ENCODE measurements at regions not wholly inside any gene's neighbourhood (a gene's known extent, or its start where the extent isn't known, plus 50 kb on each side); places are given as distances from the start of the nearest gene placed in this dataset.
"Not testable (repeated sequence)": the region's sequence is repeated elsewhere in the genome, so short reads cannot be mapped to it uniquely, and the experiment has no call there.

DNA sequence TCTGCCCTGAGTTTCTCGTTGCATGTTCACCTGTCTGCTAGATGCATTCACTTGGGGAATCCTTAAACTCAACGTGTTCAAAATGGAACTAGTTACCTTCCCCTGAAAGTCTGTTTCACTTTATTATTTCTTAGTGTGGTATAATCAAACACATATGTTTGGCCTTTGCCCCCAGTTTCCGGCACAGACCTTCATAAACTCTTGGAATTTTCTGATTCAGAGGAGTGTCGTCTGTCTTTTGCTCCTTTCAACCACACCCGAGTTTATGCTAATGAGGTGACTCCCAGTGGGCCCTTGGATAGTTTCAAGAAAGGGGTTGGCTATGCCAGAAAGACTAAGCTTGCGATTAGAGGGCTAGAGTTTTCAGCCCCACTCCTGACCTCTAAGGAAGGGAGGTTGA is 198.9 kb downstream of the CDCA7 start:
- TF ChIP-seq POLR2AphosphoS5 (IDR thresholded peaks at IDR 0.05; ENCODE audit: low read depth, low read length) (no peak), POU2F2 (IDR thresholded peaks at IDR 0.05; ENCODE audit: low read depth, low read length) (no peak), POLR2A (IDR thresholded peaks at IDR 0.05; ENCODE audit: low read depth, low read length) (no peak), TAF1 (IDR thresholded peaks at IDR 0.05; ENCODE audit: low read depth, low read length) (no peak), SPI1 (IDR thresholded peaks at IDR 0.05; ENCODE audit: low read depth, low read length) (no peak), PAX5 (IDR thresholded peaks at IDR 0.05; ENCODE audit: insufficient read depth, low read length, severe bottlenecking) (no peak)
- no peak for FAIRE-seq
- no peak for DNase-seq (ENCODE audit: insufficient read length, low spot score)

DNA sequence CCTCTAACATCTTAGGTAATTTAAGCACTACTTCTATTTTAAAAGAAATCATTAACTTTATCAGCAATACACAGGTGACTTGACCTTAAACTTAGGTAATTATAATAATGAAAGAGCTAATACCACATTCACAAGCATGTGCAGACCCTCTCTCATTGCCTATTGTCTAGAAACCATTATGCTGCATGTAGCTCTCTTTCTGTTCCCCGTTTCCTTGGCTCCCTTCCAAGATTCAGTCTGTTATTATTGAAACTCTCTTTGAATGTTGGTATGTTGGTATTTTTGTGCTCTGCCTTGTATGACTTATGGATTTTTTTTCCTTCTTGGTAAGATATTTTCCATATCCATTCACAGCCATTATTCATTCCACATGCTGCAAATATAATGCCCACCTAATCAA is 201.2 kb downstream of the CDCA7 start:
- DNase-seq (ENCODE audit: insufficient read length, low spot score) (no peak), FAIRE-seq (no peak)
- TF ChIP-seq POU2F2 (IDR thresholded peaks at IDR 0.05; ENCODE audit: low read depth, low read length), result no peak

- FAIRE-seq, result no peak
- no peak for DNase-seq (ENCODE audit: insufficient read length, low spot score)
- no peak for TF ChIP-seq POLR2AphosphoS5 (IDR thresholded peaks at IDR 0.05; ENCODE audit: low read depth, low read length)
Measured at GRCh38 chr2:173556816-173557215, 202.1 kb downstream of the CDCA7 start.

DNA sequence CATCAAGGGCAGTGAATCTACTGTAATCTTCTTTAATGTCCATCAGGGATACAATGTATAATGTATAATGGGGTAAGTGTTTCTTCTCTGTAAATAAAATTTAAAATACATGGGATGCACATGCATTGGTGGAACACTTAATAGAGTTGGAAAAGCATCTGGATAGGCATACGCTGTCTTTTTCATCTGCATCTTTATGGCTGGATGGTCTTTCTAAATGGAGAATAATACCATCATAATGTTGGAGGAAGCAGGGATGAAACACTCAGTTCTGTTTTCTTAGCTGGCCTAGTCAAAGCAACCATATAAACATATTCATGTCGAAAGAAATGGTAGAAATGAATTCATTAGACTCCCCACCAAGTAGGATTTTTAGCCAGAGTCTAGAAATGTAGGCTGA is 202.8 kb downstream of the CDCA7 start:
- FAIRE-seq (no peak), DNase-seq (ENCODE audit: insufficient read length, low spot score) (no peak)
- TF ChIP-seq PAX5 (IDR thresholded peaks at IDR 0.05; ENCODE audit: insufficient read depth, low read length, severe bottlenecking) (no peak), TAF1 (IDR thresholded peaks at IDR 0.05; ENCODE audit: low read depth, low read length) (no peak), SPI1 (IDR thresholded peaks at IDR 0.05; ENCODE audit: low read depth, low read length) (no peak), POU2F2 (IDR thresholded peaks at IDR 0.05; ENCODE audit: low read depth, low read length) (no peak), POLR2AphosphoS5 (IDR thresholded peaks at IDR 0.05; ENCODE audit: low read depth, low read length) (no peak), POLR2A (IDR thresholded peaks at IDR 0.05; ENCODE audit: low read depth, low read length) (no peak)

DNA sequence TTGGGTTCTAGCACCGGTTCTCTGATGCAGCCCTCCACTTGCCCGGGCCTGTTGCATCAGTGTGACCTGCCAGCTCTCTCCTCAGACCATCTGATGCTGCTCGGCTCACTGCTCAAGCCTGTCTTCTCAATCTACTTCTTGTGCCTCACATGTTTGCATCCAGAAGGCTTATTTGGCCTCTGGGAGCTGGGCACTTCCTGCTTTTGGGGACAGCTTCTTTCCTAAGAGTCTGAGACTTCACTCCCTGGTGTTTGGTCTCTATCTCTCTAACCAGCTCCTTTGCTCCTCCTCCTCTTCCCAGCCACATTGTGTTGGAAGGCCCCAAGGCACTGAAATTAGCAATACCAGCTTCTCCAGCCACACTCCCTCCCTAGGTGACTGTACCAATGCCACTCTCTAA is 212.8 kb downstream of the CDCA7 start:
- TF ChIP-seq TAF1 (IDR thresholded peaks at IDR 0.05; ENCODE audit: low read depth, low read length), result no peak
- TF ChIP-seq POLR2AphosphoS5 (IDR thresholded peaks at IDR 0.05; ENCODE audit: low read depth, low read length), result no peak
- no peak for TF ChIP-seq SPI1 (IDR thresholded peaks at IDR 0.05; ENCODE audit: low read depth, low read length)
- TF ChIP-seq POU2F2 (IDR thresholded peaks at IDR 0.05; ENCODE audit: low read depth, low read length), result no peak
- no peak for TF ChIP-seq PAX5 (IDR thresholded peaks at IDR 0.05; ENCODE audit: insufficient read depth, low read length, severe bottlenecking)
- TF ChIP-seq POLR2A (IDR thresholded peaks at IDR 0.05; ENCODE audit: low read depth, low read length), result no peak
- DNase-seq (ENCODE audit: insufficient read length, low spot score) (no peak), FAIRE-seq (no peak)

- TF ChIP-seq SPI1 (IDR thresholded peaks at IDR 0.05; ENCODE audit: low read depth, low read length) (no peak), PAX5 (IDR thresholded peaks at IDR 0.05; ENCODE audit: insufficient read depth, low read length, severe bottlenecking) (no peak), TAF1 (IDR thresholded peaks at IDR 0.05; ENCODE audit: low read depth, low read length) (no peak), POLR2AphosphoS5 (IDR thresholded peaks at IDR 0.05; ENCODE audit: low read depth, low read length) (no peak), POU2F2 (IDR thresholded peaks at IDR 0.05; ENCODE audit: low read depth, low read length) (no peak), POLR2A (IDR thresholded peaks at IDR 0.05; ENCODE audit: low read depth, low read length) (no peak)
- FAIRE-seq (no peak), DNase-seq (ENCODE audit: insufficient read length, low spot score) (no peak)
Measured at GRCh38 chr2:173568054-173568453, 213.4 kb downstream of the CDCA7 start.

- TF ChIP-seq PAX5 (IDR thresholded peaks at IDR 0.05; ENCODE audit: insufficient read depth, low read length, severe bottlenecking), result no peak
- TF ChIP-seq TAF1 (IDR thresholded peaks at IDR 0.05; ENCODE audit: low read depth, low read length), result no peak
- no peak for TF ChIP-seq POLR2AphosphoS5 (IDR thresholded peaks at IDR 0.05; ENCODE audit: low read depth, low read length)
- TF ChIP-seq SPI1 (IDR thresholded peaks at IDR 0.05; ENCODE audit: low read depth, low read length), result no peak
- TF ChIP-seq POU2F2 (IDR thresholded peaks at IDR 0.05; ENCODE audit: low read depth, low read length), result no peak
- TF ChIP-seq POLR2A (IDR thresholded peaks at IDR 0.05; ENCODE audit: low read depth, low read length), result no peak
- FAIRE-seq (no peak), DNase-seq (ENCODE audit: insufficient read length, low spot score) (peak; percentile 3)
Measured at GRCh38 chr2:173571021-173571821, 216.5 kb downstream of the CDCA7 start.

GRCh38 chr2:173571887-173572680 is 217.4 kb downstream of the CDCA7 start:
- DNase-seq (ENCODE audit: insufficient read length, low spot score) (no peak), FAIRE-seq (no peak)
- no peak for TF ChIP-seq PAX5 (IDR thresholded peaks at IDR 0.05; ENCODE audit: insufficient read depth, low read length, severe bottlenecking)
- no peak for TF ChIP-seq POLR2AphosphoS5 (IDR thresholded peaks at IDR 0.05; ENCODE audit: low read depth, low read length)
- TF ChIP-seq SPI1 (IDR thresholded peaks at IDR 0.05; ENCODE audit: low read depth, low read length), result no peak
- no peak for TF ChIP-seq POU2F2 (IDR thresholded peaks at IDR 0.05; ENCODE audit: low read depth, low read length)
- no peak for TF ChIP-seq TAF1 (IDR thresholded peaks at IDR 0.05; ENCODE audit: low read depth, low read length)
- TF ChIP-seq POLR2A (IDR thresholded peaks at IDR 0.05; ENCODE audit: low read depth, low read length), result no peak

DNA sequence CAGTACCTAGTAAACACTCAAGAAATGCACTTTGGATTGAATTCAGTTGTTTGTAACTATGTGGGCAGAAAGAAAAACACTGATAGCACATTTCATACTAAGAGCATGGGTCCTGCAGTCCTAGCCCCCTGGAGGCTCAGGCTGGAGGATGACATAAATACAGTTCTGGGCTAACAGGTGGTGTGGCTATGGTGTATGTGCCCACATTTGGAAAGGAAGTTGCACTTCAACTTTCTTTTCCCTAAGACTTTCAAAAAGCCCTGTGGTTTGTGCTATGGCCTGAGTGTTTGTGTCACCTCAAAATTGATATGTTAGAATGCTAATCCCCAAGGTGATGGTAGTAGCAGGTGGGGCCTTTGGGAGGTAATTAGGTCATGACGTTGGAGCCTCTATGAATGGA is 218.2 kb downstream of the CDCA7 start:
- DNase-seq (ENCODE audit: insufficient read length, low spot score), result no peak

GRCh38 chr2:173573782-173574181 is 219.1 kb downstream of the CDCA7 start:
- not testable (repeated sequence) for DNase-seq (ENCODE audit: insufficient read length, low spot score); FAIRE-seq

More for the DNA sequence above, 218.2 kb downstream of the CDCA7 start:
- no peak for FAIRE-seq
- TF ChIP-seq POLR2AphosphoS5 (IDR thresholded peaks at IDR 0.05; ENCODE audit: low read depth, low read length) (no peak), POU2F2 (IDR thresholded peaks at IDR 0.05; ENCODE audit: low read depth, low read length) (no peak), TAF1 (IDR thresholded peaks at IDR 0.05; ENCODE audit: low read depth, low read length) (no peak), PAX5 (IDR thresholded peaks at IDR 0.05; ENCODE audit: insufficient read depth, low read length, severe bottlenecking) (no peak), POLR2A (IDR thresholded peaks at IDR 0.05; ENCODE audit: low read depth, low read length) (no peak), SPI1 (IDR thresholded peaks at IDR 0.05; ENCODE audit: low read depth, low read length) (no peak)

Measured in GM12891 (cell line).